AG09309 (cell line): ENCODE measurements at regions not wholly inside any gene's neighbourhood (a gene's known extent, or its start where the extent isn't known, plus 50 kb on each side); places are given as distances from the start of the nearest gene placed in this dataset.
A peak's percentile ranks its signal among the peaks of the same experiment; 100 is the strongest.

Experiments
- DNase-seq: peaks from one replicate; pipeline ENCODE4 v3.0.0-alpha.2; 2010; ENCODE audit warnings: low read depth
- H3K4me3 ChIP-seq: 2 replicates; pipeline ENCODE4 v1.5.1; 2011; ENCODE audit warnings: mild to moderate bottlenecking, low read depth, low read length, moderate library complexity; ENCODE audit not compliant: control insufficient read depth
- TF ChIP-seq, protein P1 (sequence below): IDR thresholded peaks from 2 replicates; pipeline ENCODE4 v1.5.1; 2011; ENCODE audit warnings: mild to moderate bottlenecking, low read depth, low read length, inconsistent platforms; ENCODE audit not compliant: insufficient read depth, control insufficient read depth; ENCODE audit errors: missing control alignments

DNA sequence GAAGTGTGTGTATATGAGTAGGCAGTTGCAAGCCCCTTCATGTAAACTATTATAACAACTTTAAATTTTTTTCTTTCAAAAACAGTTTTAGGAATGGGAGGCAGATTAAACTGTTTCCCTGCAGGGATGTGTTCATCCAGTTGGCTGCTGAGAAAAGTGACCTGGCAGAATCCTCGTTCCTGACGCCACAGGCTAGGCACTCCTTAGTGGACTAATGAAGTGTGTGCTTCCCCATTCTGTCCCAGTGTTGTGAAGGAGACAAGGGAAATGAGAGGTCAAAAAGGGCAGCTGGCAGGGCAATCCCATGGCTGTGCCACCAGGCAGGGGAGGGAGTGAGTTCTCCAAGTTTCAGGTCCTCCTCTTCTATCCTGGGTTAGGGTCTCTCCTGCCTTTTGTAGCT is 59.8 kb downstream of the FOXD1 start:
- TF ChIP-seq, protein P1, sequence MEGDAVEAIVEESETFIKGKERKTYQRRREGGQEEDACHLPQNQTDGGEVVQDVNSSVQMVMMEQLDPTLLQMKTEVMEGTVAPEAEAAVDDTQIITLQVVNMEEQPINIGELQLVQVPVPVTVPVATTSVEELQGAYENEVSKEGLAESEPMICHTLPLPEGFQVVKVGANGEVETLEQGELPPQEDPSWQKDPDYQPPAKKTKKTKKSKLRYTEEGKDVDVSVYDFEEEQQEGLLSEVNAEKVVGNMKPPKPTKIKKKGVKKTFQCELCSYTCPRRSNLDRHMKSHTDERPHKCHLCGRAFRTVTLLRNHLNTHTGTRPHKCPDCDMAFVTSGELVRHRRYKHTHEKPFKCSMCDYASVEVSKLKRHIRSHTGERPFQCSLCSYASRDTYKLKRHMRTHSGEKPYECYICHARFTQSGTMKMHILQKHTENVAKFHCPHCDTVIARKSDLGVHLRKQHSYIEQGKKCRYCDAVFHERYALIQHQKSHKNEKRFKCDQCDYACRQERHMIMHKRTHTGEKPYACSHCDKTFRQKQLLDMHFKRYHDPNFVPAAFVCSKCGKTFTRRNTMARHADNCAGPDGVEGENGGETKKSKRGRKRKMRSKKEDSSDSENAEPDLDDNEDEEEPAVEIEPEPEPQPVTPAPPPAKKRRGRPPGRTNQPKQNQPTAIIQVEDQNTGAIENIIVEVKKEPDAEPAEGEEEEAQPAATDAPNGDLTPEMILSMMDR = no peak
- DNase-seq = no peak
- no peak overlapping the region for H3K4me3 ChIP-seq

DNA sequence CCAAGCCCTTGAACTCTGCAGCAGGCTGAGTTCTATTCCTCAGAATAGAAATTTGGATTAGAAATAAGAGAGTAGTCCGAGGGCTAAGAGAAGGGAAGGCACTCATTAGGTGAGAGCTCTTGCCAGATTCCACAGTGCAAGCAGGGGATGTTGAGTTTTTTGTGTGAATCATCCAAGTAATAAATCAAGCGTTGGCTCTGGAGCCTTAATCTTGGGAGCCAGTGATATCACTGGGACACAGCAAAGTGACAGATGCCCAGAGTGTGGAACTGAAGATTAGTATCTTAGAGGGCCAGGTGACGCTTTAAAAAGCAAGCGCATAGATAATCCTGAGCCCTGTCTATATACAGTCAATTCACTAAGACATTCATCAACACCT is 60.3 kb downstream of the FOXD1 start:
- no peak for DNase-seq
- TF ChIP-seq, protein P1 = no peak

DNA sequence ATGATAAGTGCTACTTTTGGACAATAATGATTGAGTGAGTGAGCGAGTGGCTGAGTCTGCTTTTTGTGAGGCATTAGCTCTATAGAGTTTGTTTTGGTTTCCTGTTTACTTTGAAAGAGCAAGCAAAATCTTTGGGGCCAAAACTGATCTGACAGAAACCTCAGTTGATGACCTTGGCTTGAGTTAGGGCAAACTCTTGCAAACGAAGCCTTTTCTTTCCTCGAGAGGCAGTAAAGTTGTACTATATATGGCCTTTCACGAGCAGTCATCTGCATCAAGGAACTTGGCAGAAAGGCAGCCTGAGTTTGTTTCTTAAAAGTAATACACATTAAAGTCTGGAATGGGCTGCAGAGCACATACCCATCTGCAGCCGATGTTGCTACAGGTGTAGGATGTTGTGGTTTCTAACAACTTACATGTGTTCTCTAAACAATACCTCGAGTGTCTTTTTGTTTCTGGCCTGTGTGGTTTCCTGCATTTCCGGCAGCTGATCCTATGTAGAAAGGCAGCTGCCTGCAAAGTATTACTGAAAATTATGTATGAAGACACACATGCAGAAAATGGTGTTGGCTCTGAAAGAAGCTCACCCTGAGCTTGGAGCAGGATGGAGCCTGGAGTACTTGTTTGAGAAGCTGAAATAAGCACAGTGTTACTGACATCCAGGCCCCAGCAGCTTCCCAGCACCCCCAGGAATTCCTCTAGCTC is 60.8 kb downstream of the FOXD1 start:
- H3K4me3 ChIP-seq = no peak overlapping the region
- TF ChIP-seq, protein P1 = no peak
- no peak for DNase-seq

More for the DNA sequence above, 60.3 kb downstream of the FOXD1 start:
- no peak overlapping the region for H3K4me3 ChIP-seq

- no peak for DNase-seq
- TF ChIP-seq, protein P1 = peak; percentile 6
- no peak overlapping the region for H3K4me3 ChIP-seq
Measured at GRCh38 chr5:73387149-73387591, 61.4 kb downstream of the FOXD1 start.

- TF ChIP-seq, protein P1 = no peak
- H3K4me3 ChIP-seq = no peak overlapping the region
- DNase-seq = no peak
Measured at GRCh38 chr5:73384861-73385260, 63.7 kb downstream of the FOXD1 start.

DNA sequence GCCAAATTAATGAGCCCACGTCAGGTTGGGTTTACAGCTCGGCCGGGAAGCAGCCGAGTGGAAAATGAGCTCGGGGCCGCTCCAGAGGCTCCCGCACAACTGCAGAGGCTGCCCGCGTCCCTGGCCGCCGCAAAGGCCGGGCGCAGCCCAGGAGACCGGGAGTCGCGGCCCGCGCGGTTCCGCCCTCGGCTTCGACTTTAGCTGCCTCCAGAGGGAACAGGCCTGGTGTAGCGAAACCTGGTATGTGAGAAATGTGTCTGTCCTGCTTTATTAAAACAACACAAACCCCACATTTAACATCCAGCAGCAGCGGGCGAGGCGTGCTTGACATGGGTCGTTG is 66.2 kb downstream of the FOXD1 start:
- DNase-seq = no peak
- TF ChIP-seq, protein P1 = no peak
- H3K4me3 ChIP-seq = no peak overlapping the region
